H9 (cell line): ENCODE measurements at regions not wholly inside any gene's neighbourhood (a gene's known extent, or its start where the extent isn't known, plus 50 kb on each side); places are given as distances from the start of the nearest gene placed in this dataset.

Experiments
- DNase-seq: peaks from one replicate; pipeline ENCODE4 v3.0.0-alpha.2; 2017
- H2AFZ ChIP-seq: one replicate; pipeline ENCODE4 v1.6.1; 2013; ENCODE audit warnings: mild to moderate bottlenecking, low read length, control low read depth, moderate library complexity
- H2AK5ac ChIP-seq: 2 replicates; pipeline ENCODE4 v1.6.1; 2013; ENCODE audit warnings: low read length, control low read depth, mixed read lengths; ENCODE audit not compliant: insufficient read length
- H2BK120ac ChIP-seq: one replicate; pipeline ENCODE4 v1.6.1; 2013; ENCODE audit warnings: low read depth, mild to moderate bottlenecking, low read length, control low read depth, inconsistent platforms; ENCODE audit not compliant: poor library complexity, severe bottlenecking
- H2BK12ac ChIP-seq: 2 replicates; pipeline ENCODE4 v1.6.1; 2013; ENCODE audit warnings: low read length, control low read depth, mixed read lengths, low read depth; ENCODE audit not compliant: insufficient read length
- H2BK15ac ChIP-seq: 2 replicates; pipeline ENCODE4 v1.6.1; 2013; ENCODE audit warnings: low read depth, low read length, control low read depth
- H2BK20ac ChIP-seq: one replicate; pipeline ENCODE4 v1.6.1; 2013; ENCODE audit warnings: low read depth, mild to moderate bottlenecking, low read length, control low read depth, inconsistent platforms; ENCODE audit not compliant: poor library complexity, severe bottlenecking
- H2BK5ac ChIP-seq: 2 replicates; pipeline ENCODE4 v1.6.1; 2013; ENCODE audit warnings: low read length, control low read depth, mixed read lengths; ENCODE audit not compliant: insufficient read length
- H3K14ac ChIP-seq: 2 replicates; pipeline ENCODE4 v1.6.1; 2013; ENCODE audit warnings: low read length, control low read depth; ENCODE audit not compliant: insufficient read depth
- H3K18ac ChIP-seq: 2 replicates; pipeline ENCODE4 v1.6.1; 2013; ENCODE audit warnings: low read depth, mild to moderate bottlenecking, mixed read lengths, low read length, control low read depth; ENCODE audit not compliant: insufficient read length
- H3K23ac ChIP-seq: 2 replicates; pipeline ENCODE4 v1.6.1; 2013; ENCODE audit warnings: low read length, control low read depth, mixed read lengths, low read depth; ENCODE audit not compliant: insufficient read length
- H3K23me2 ChIP-seq: 2 replicates; pipeline ENCODE4 v1.6.1; 2013; ENCODE audit warnings: low read depth, mild to moderate bottlenecking, mixed read lengths, low read length, control low read depth; ENCODE audit not compliant: insufficient read length, poor library complexity, severe bottlenecking
- H3K27ac ChIP-seq: 2 replicates; pipeline ENCODE4 v1.5.1; 2013; ENCODE audit warnings: low read length, control low read depth, mixed read lengths, low read depth; ENCODE audit not compliant: insufficient read length
- H3K27me3 ChIP-seq: 2 replicates; pipeline ENCODE4 v1.6.1; 2013; ENCODE audit warnings: low read length, control low read depth, inconsistent platforms; ENCODE audit not compliant: insufficient read depth
- H3K4ac ChIP-seq: 2 replicates; pipeline ENCODE4 v1.6.1; 2013; ENCODE audit warnings: low read depth, mild to moderate bottlenecking, control low read depth, inconsistent platforms, low read length, moderate library complexity
- H3K4me1 ChIP-seq: 2 replicates; pipeline ENCODE4 v1.6.1; 2013; ENCODE audit warnings: low read length, control low read depth, inconsistent platforms; ENCODE audit not compliant: insufficient read depth
- H3K4me2 ChIP-seq: 2 replicates; pipeline ENCODE4 v1.6.1; 2013; ENCODE audit warnings: low read length, control low read depth, mixed read lengths; ENCODE audit not compliant: insufficient read length, insufficient read depth
- H3K56ac ChIP-seq: 2 replicates; pipeline ENCODE4 v1.6.1; 2013; ENCODE audit warnings: low read depth, mild to moderate bottlenecking, mixed read lengths, low read length, control low read depth; ENCODE audit not compliant: insufficient read length
- H3K79me1 ChIP-seq: 2 replicates; pipeline ENCODE4 v1.6.1; 2013; ENCODE audit warnings: low read depth, mild to moderate bottlenecking, moderate library complexity, low read length, control low read depth, inconsistent platforms; ENCODE audit not compliant: insufficient read depth, poor library complexity, severe bottlenecking
- H3K79me2 ChIP-seq: 2 replicates; pipeline ENCODE4 v1.6.1; 2013; ENCODE audit warnings: low read length, control low read depth, inconsistent platforms; ENCODE audit not compliant: insufficient read depth
- H3K9ac ChIP-seq: 2 replicates; pipeline ENCODE4 v1.6.1; 2013; ENCODE audit warnings: low read length, control low read depth, mixed read lengths; ENCODE audit not compliant: insufficient read length; ENCODE audit errors: extremely low read depth
- H3K9me3 ChIP-seq: one replicate; pipeline ENCODE4 v1.6.1; 2013; ENCODE audit warnings: low read depth, low read length, inconsistent platforms; ENCODE audit not compliant: control insufficient read depth
- H3T11ph ChIP-seq: one replicate; pipeline ENCODE4 v1.6.1; 2013; ENCODE audit warnings: mild to moderate bottlenecking, low read length, control low read depth, inconsistent platforms
- H4K20me1 ChIP-seq: one replicate; pipeline ENCODE4 v1.6.1; 2013; ENCODE audit not compliant: control insufficient read depth, insufficient read length, insufficient read depth
- H4K5ac ChIP-seq: 2 replicates; pipeline ENCODE4 v1.6.1; 2013; ENCODE audit warnings: low read depth, mild to moderate bottlenecking, mixed read lengths, low read length, control low read depth; ENCODE audit not compliant: insufficient read length
- H4K8ac ChIP-seq: replicated peaks from 2 replicates; pipeline ENCODE4 v1.6.1; 2013; ENCODE audit warnings: low read length, control low read depth, mixed read lengths, low read depth; ENCODE audit not compliant: insufficient read length
- H4K91ac ChIP-seq: 2 replicates; pipeline ENCODE4 v1.6.1; 2013; ENCODE audit warnings: low read depth, mild to moderate bottlenecking, moderate library complexity, mixed read lengths, low read length, control low read depth; ENCODE audit not compliant: insufficient read length
- H3K27ac Mint-ChIP-seq, 3 experiments: 2 replicates in 2 of 3; 3 replicates in 1 of 3; pipeline ENCODE4 v1.8.0; 2020 to 2021; ENCODE audit warnings: mixed read lengths in 3 of 3, mild to moderate bottlenecking in 1 of 3, moderate library complexity in 1 of 3
- H3K27me3 Mint-ChIP-seq: 2 replicates; pipeline ENCODE4 v1.8.0; 2021; ENCODE audit warnings: low read depth, mild to moderate bottlenecking, moderate library complexity, mixed read lengths
- H3K36me3 Mint-ChIP-seq, 3 experiments: 2 replicates in 2 of 3; 3 replicates in 1 of 3; pipeline ENCODE4 v1.8.0; 2020 to 2021; ENCODE audit warnings: low read depth in 3 of 3, mixed read lengths in 3 of 3; ENCODE audit not compliant: insufficient read depth in 1 of 3
- H3K4me1 Mint-ChIP-seq, 2 experiments: 2 replicates each; pipeline ENCODE4 v1.8.0; 2020; ENCODE audit warnings: mixed read lengths in 2 of 2
- H3K4me3 Mint-ChIP-seq, 2 experiments: 2 replicates in 1 of 2; 3 replicates in 1 of 2; pipeline ENCODE4 v1.8.0; 2020 to 2021; ENCODE audit warnings: mild to moderate bottlenecking in 2 of 2, mixed read lengths in 2 of 2, moderate library complexity in 1 of 2
- H3K9me3 Mint-ChIP-seq, 2 experiments: 2 replicates in 1 of 2; 3 replicates in 1 of 2; pipeline ENCODE4 v1.8.0; 2020; ENCODE audit warnings: mild to moderate bottlenecking in 2 of 2, mixed read lengths in 2 of 2, moderate library complexity in 1 of 2
- CTCF ChIP-seq: fragments of 200-600 bp; sonication (generic); conservative IDR thresholded peaks from 3 replicates; pipeline ENCODE4 v1.8.0; 2021; ENCODE audit warnings: antibody characterized with exemption, mild to moderate bottlenecking

GRCh38 chr3:35974872-35975271 is 335.5 kb downstream of the ARPP21 start:
- Histone ChIP-seq H3K79me2 (no peaks in the 10 kb centered on the region), H2BK12ac (no peak overlapping the region), H2AFZ (no peak overlapping the region), H3K23me2 (no peaks in the 10 kb centered on the region), H2BK5ac (no peak overlapping the region), H3K9me3 (no peaks in the 10 kb centered on the region), H2BK20ac (no peak overlapping the region), H3K27ac (no peak overlapping the region), H3K9ac (no peak overlapping the region), H3K14ac (no peak overlapping the region), H2BK120ac (no peak overlapping the region), H3K27me3 (no peaks in the 10 kb centered on the region), H2BK15ac (no peak overlapping the region), H3K4me2 (no peak overlapping the region), H4K8ac (no peak overlapping the region), H3K56ac (no peak overlapping the region), H2AK5ac (no peak overlapping the region), H4K91ac (no peak overlapping the region), H4K20me1 (no peaks in the 10 kb centered on the region), H3K23ac (no peak overlapping the region), H3K18ac (no peak overlapping the region), H3T11ph (no peak overlapping the region), H3K4me1 (no peaks in the 10 kb centered on the region), H4K5ac (no peak overlapping the region), H3K4ac (no peak overlapping the region), H3K79me1 (no peaks in the 10 kb centered on the region)
- no peak for TF ChIP-seq CTCF
- H3K36me3 Mint-ChIP-seq = no peaks in the 10 kb centered on the region
- no peak for DNase-seq
- no peaks in the 10 kb centered on the region for H3K27me3 Mint-ChIP-seq
- H3K4me1 Mint-ChIP-seq = peaks cover 8 to 9% of the 10 kb centered on the region in 2 experiments; a peak in 3 of 4 replicates
- H3K9me3 Mint-ChIP-seq = no peaks in the 10 kb centered on the region; a peak in 3 of 5 replicates
- H3K27ac Mint-ChIP-seq = no peak overlapping the region
- H3K4me3 Mint-ChIP-seq = no peak overlapping the region
